ENCODE measurements at regions not wholly inside any gene's neighbourhood (a gene's known extent, or its start where the extent isn't known, plus 50 kb on each side); places are given as distances from the start of the nearest gene placed in this dataset.

DNA sequence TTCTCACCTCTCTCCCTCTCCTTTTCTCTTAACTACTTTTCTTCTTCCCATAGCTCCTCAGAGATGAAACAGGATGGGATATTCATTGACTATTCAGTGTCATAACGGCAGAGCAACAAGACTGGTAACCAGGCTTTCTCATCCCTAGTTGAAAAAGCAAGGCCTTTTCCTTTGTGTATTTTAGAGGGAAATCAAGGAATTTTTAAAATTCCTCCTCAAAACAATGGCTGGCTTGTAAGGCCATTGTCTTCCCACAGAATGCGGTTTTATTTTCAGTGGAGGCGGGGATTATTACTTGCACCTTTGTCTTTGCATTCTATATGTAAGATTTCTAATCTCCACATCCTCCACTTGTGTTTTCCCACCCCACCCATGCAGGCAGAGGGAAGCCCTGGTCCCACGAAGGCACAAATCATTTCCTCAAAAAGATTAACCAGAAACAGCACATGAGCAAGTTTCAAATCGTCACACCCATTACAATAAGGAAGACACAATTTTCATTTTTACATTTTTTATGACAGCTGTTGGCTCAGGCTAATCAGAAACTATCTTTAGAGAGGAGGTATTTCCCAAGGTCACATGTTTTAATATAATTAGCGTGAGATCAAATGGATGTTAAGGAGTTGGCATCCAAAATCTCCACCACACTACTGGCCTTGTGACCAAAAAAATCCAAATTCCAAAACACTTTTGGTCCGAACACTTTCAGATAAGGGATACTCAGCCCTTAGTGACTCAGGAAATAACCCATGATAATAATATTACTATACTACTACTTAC, 53.0 kb upstream of the KDR start:
- no peak for TF ChIP-seq CTCF (IDR thresholded peaks at IDR 0.05)
- no peak for TF ChIP-seq POLR2A (IDR thresholded peaks at IDR 0.05; ENCODE audit: low read depth)
- no peak for TF ChIP-seq POLR2AphosphoS5 (IDR thresholded peaks at IDR 0.05)
- TF ChIP-seq EP300 (IDR thresholded peaks at IDR 0.05) = no peak

Data from esophagus muscularis mucosa (tissue), 4 donors.